ENCODE measurements at regions not wholly inside any gene's neighbourhood (a gene's known extent, or its start where the extent isn't known, plus 50 kb on each side); places are given as distances from the start of the nearest gene placed in this dataset.

GRCh38 chr7:45982907-45983719 is 62.0 kb upstream of the IGFBP3 start:
- DNase-seq (ENCODE audit: low read depth), result no peak

GRCh38 chr7:45982132-45982531 is 61.1 kb upstream of the IGFBP3 start:
- DNase-seq (ENCODE audit: low read depth), result no peak

GRCh38 chr7:45980973-45981372 is 59.9 kb upstream of the IGFBP3 start:
- DNase-seq (ENCODE audit: low read depth), result no peak

- DNase-seq (ENCODE audit: low read depth), result no peak
These were observed 59.3 kb upstream of the IGFBP3 start for GRCh38 chr7:45980181-45980905.

- DNase-seq (ENCODE audit: low read depth), result no peak
These were observed 58.5 kb upstream of the IGFBP3 start for GRCh38 chr7:45979275-45980180.

GRCh38 chr7:45978731-45979211 is 57.7 kb upstream of the IGFBP3 start:
- no peak for DNase-seq (ENCODE audit: low read depth)

GRCh38 chr7:45978010-45978681 is 57.1 kb upstream of the IGFBP3 start:
- peak; percentile 73 for DNase-seq (ENCODE audit: low read depth)

GRCh38 chr7:45977256-45977780 is 56.2 kb upstream of the IGFBP3 start:
- DNase-seq (ENCODE audit: low read depth), result no peak

- no peak for DNase-seq (ENCODE audit: low read depth)
These were observed 55.4 kb upstream of the IGFBP3 start for GRCh38 chr7:45976485-45976856.

GRCh38 chr7:45975847-45976484 is 54.9 kb upstream of the IGFBP3 start:
- DNase-seq (ENCODE audit: low read depth), result no peak

GRCh38 chr7:45975367-45975766 is 54.3 kb upstream of the IGFBP3 start:
- no peak for DNase-seq (ENCODE audit: low read depth)

GRCh38 chr7:45974540-45975360 is 53.7 kb upstream of the IGFBP3 start:
- DNase-seq (ENCODE audit: low read depth), result no peak

GRCh38 chr7:45973725-45974532 is 52.9 kb upstream of the IGFBP3 start:
- DNase-seq (ENCODE audit: low read depth), result no peak

- no peak for DNase-seq (ENCODE audit: low read depth)
These were observed 51.7 kb upstream of the IGFBP3 start for GRCh38 chr7:45972629-45973312.

- DNase-seq (ENCODE audit: low read depth), result no peak
These were observed 50.6 kb upstream of the IGFBP3 start for GRCh38 chr7:45971661-45972175.

GRCh38 chr7:45971171-45971570 is 50.1 kb upstream of the IGFBP3 start:
- DNase-seq (ENCODE audit: low read depth), result no peak

All from fibroblast of the conjunctiva (primary cell).